IPS-18a (cell line): ENCODE measurements at regions not wholly inside any gene's neighbourhood (a gene's known extent, or its start where the extent isn't known, plus 50 kb on each side); places are given as distances from the start of the nearest gene placed in this dataset.

Experiments used
- H3K27ac ChIP-seq: one replicate; pipeline ENCODE4 v1.5.1; 2013; ENCODE audit warnings: low read length
- H3K27me3 ChIP-seq: one replicate; pipeline ENCODE4 v1.6.1; 2013; ENCODE audit warnings: mild to moderate bottlenecking, low read length; ENCODE audit not compliant: control insufficient read depth, insufficient read depth
- H3K36me3 ChIP-seq: one replicate; pipeline ENCODE4 v1.6.1; 2013; ENCODE audit warnings: low read depth, low read length; ENCODE audit not compliant: control insufficient read depth
- H3K4me1 ChIP-seq: one replicate; pipeline ENCODE4 v1.6.1; 2013; ENCODE audit warnings: low read depth, low read length; ENCODE audit not compliant: control insufficient read depth
- H3K4me3 ChIP-seq: one replicate; pipeline ENCODE4 v1.5.1; 2013; ENCODE audit warnings: low read length
- H3K9ac ChIP-seq: one replicate; pipeline ENCODE4 v1.6.1; 2013; ENCODE audit warnings: mild to moderate bottlenecking, low read length, moderate library complexity
- H3K9me3 ChIP-seq: one replicate; pipeline ENCODE4 v1.6.1; 2013; ENCODE audit warnings: low read depth, low read length; ENCODE audit not compliant: control insufficient read depth

DNA sequence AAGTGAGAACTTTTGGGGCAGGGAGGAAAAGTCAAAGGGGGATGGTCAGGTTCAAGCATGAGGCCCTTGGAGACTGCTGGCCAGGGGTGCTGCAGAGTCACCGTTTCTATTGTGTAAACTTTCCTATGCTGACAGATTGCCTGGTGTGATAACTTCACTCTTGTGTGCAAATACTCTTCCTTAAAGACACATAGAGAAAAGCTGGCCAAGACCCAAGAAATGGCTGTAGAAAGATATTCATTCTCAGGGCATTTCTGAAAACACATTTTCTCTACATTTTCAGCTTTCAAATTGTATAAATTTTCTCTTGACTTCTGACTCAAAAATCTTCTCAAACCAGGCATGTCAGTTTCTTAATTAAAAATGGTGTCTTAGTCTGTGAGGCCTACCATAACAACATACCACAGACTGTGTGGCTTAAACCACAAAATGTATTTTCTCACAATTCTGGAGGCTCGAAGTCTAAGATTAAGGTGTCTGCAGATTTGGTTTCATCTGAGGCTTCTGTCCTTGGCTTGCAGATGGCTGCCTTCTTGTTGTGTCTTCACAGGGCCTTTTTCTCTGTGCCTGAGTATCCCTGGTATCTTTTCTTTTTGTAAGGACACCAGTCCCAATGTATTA, 304.5 kb downstream of the KCNRG start:
- Histone ChIP-seq H3K27ac (no peak overlapping the region), H3K36me3 (no peaks in the 10 kb centered on the region), H3K9ac (no peak overlapping the region), H3K27me3 (no peaks in the 10 kb centered on the region), H3K9me3 (no peaks in the 10 kb centered on the region), H3K4me3 (no peak overlapping the region), H3K4me1 (no peaks in the 10 kb centered on the region)

GRCh38 chr13:50320271-50320862, 305.1 kb downstream of the KCNRG start:
- Histone ChIP-seq H3K4me1 (no peaks in the 10 kb centered on the region), H3K36me3 (no peaks in the 10 kb centered on the region), H3K9ac (no peak overlapping the region), H3K27me3 (no peaks in the 10 kb centered on the region), H3K9me3 (no peaks in the 10 kb centered on the region), H3K4me3 (no peak overlapping the region), H3K27ac (no peak overlapping the region)

- Histone ChIP-seq H3K4me1 (no peaks in the 10 kb centered on the region), H3K9ac (no peak overlapping the region), H3K27ac (no peak overlapping the region), H3K27me3 (no peaks in the 10 kb centered on the region), H3K36me3 (no peaks in the 10 kb centered on the region), H3K9me3 (no peaks in the 10 kb centered on the region), H3K4me3 (no peak overlapping the region)
Observed at GRCh38 chr13:50322006-50322405, 306.8 kb downstream of the KCNRG start.

GRCh38 chr13:50323440-50324065, 308.3 kb downstream of the KCNRG start:
- Histone ChIP-seq H3K27ac (no peak overlapping the region), H3K4me1 (no peaks in the 10 kb centered on the region), H3K4me3 (no peak overlapping the region), H3K27me3 (no peaks in the 10 kb centered on the region), H3K36me3 (no peaks in the 10 kb centered on the region), H3K9me3 (no peaks in the 10 kb centered on the region), H3K9ac (no peak overlapping the region)

DNA sequence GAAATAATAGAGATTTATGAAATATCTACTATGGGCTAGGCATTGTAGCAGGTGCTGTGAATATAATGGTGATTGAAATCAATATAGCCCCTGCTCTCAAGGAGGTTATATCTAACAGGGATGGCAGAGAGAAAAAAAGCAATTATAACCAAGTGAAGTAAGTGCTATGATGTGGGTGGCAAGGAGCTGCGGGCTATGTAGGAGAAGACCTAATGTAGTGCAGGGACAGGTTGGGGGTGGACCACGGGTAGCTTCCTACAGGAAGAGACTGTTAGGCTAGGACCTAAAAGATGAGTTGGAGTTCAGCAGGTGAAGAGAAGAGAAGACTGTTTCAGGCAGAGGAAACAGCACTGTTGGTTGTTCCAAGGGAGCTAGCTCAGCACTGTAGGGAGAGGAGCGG, 311.0 kb downstream of the KCNRG start:
- Histone ChIP-seq H3K27me3 (no peaks in the 10 kb centered on the region), H3K36me3 (no peaks in the 10 kb centered on the region), H3K4me1 (no peaks in the 10 kb centered on the region), H3K4me3 (no peak overlapping the region), H3K9ac (no peak overlapping the region), H3K9me3 (no peaks in the 10 kb centered on the region), H3K27ac (no peak overlapping the region)

GRCh38 chr13:50326811-50327210, 311.6 kb downstream of the KCNRG start:
- Histone ChIP-seq H3K4me1 (no peaks in the 10 kb centered on the region), H3K4me3 (no peak overlapping the region), H3K27ac (no peak overlapping the region), H3K27me3 (no peaks in the 10 kb centered on the region), H3K36me3 (no peaks in the 10 kb centered on the region), H3K9ac (no peak overlapping the region), H3K9me3 (no peaks in the 10 kb centered on the region)

DNA sequence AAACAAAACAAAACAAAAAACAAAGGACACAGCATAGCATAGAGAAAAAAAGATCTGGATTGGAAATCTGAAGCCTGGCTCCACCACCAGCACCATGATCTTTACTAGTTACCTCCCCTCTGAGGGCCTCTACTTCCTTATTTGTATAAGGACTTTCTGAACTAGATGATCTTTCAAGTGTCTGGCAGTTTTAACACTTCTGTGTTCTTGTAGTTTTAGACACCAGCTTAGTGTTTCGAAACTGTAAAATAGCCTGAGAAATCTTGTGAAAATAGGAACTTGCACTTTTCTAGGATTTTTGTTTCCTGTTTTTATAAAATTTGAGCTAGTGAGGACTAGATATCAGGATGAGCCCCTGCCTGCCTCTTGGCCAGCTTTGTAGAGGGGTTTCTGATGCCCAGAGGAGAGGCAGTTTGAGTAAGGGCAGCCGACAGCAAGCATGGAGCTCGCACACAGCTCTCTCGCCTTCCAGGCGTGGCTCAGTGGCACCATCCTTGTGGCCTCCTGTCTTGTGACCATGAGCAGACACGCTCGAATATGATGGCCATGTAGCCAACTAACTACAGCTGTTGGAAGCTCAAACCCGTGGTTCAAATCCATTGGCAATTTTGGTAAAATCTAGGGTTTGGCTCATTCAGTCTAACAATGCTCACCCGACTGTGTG, 319.0 kb downstream of the KCNRG start:
- Histone ChIP-seq H3K27ac (no peak overlapping the region), H3K27me3 (no peaks in the 10 kb centered on the region), H3K36me3 (no peaks in the 10 kb centered on the region), H3K9ac (no peak overlapping the region), H3K4me1 (peaks cover under 1% of the 10 kb centered on the region), H3K4me3 (no peak overlapping the region), H3K9me3 (no peaks in the 10 kb centered on the region)

DNA sequence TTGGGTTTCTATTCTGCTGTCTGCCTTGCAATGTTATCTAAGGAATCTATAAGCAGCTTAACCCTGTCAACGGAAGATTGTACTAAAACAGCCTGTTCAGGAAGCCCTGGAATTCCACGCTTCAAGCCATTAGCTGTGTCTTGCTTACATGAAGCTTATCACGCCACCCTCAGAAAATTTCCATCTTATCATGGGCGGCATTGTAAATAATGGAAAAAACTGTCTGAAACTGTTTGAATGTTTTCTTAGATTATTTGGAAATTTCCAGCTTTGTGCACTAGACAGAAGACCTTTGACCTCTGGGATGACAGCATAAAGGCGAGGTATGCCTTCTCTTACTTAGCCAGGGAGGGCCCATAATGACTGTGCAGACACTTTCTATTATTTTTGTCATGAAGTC, 319.7 kb downstream of the KCNRG start:
- Histone ChIP-seq H3K4me1 (peaks cover 8% of the 10 kb centered on the region), H3K9me3 (no peaks in the 10 kb centered on the region), H3K36me3 (no peaks in the 10 kb centered on the region), H3K9ac (no peak overlapping the region), H3K27ac (no peak overlapping the region), H3K27me3 (no peaks in the 10 kb centered on the region), H3K4me3 (no peak overlapping the region)

GRCh38 chr13:50339271-50339670, 324.0 kb downstream of the KCNRG start:
- Histone ChIP-seq H3K9me3 (no peaks in the 10 kb centered on the region), H3K36me3 (no peaks in the 10 kb centered on the region), H3K9ac (no peak overlapping the region), H3K27ac (no peak overlapping the region), H3K4me3 (no peak overlapping the region), H3K27me3 (no peaks in the 10 kb centered on the region), H3K4me1 (peaks cover 14% of the 10 kb centered on the region)

DNA sequence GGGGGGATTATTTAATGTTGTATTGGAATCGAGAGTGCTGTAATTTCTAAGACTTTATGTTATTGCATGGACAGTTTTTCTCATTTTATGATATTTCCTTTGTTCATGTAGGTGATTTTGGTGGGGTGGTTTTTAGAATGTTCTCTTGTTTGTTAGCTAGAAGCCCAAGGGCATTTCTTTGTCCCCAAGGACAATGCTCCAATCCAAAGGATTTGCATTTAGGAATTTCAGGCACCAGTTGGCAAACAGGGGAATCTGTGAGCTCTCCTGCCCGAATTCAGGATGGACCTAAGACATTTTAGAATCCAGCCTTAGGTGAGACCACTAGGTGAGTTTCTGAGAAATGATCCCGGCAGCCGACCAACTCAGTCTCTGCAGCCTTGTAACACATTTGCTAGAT, 324.9 kb downstream of the KCNRG start:
- Histone ChIP-seq H3K27ac (no peak overlapping the region), H3K36me3 (no peaks in the 10 kb centered on the region), H3K4me1 (peaks cover 14% of the 10 kb centered on the region), H3K27me3 (no peaks in the 10 kb centered on the region), H3K9ac (no peak overlapping the region), H3K4me3 (no peak overlapping the region), H3K9me3 (no peaks in the 10 kb centered on the region)

DNA sequence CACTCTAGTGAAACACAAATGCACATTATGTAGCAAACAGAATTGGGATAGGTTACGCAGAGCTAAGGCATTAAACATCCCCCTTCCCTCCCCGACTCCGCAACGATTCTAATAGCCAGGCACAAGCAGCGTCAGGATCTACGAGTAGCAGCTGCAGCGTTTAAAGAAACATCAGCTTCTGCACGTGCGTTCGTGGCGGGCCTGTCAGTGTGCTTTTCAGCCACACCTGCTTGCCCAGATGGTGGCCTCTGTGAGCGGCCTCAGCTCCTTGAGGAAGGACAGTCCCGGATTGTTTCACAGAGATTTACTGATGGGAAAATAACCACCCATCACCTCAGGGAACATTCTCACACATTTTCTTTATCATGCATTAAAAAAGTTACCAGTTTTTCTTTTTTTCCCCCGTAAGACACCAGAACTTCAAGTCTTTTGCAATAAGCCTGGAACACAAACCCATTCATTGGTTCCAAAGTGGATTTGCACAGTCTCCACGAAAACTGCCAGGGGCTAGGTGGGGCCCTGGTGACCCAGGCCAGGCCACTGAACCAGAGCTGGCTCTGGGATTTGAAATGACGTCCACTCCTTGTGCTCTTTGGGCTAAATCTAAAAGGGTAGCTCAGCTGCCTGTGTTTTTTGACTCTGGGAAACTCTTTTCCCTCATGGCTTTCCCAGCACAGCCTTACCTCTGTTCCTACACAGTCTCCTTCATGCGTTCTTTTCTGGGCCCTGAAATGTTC, 325.5 kb downstream of the KCNRG start:
- Histone ChIP-seq H3K4me1 (peaks cover 14% of the 10 kb centered on the region), H3K27ac (no peak overlapping the region), H3K9me3 (no peaks in the 10 kb centered on the region), H3K36me3 (no peaks in the 10 kb centered on the region), H3K9ac (no peak overlapping the region), H3K4me3 (no peak overlapping the region), H3K27me3 (no peaks in the 10 kb centered on the region)
